ENCODE measurements at regions not wholly inside any gene's neighbourhood (a gene's known extent, or its start where the extent isn't known, plus 50 kb on each side); places are given as distances from the start of the nearest gene placed in this dataset.

GRCh38 chr9:90948156-90948555 lies 146.5 kb downstream of the SYK start:
- ChIA-PET CTCF (ENCODE audit: partially characterized antibody) (no interaction called here), POLR2A (ENCODE audit: partially characterized antibody) (no interaction called here)
- no peak overlapping the region for H3K23ac ChIP-seq (ENCODE audit: insufficient read length)
- H3K9ac ChIP-seq (replicated peaks in 1 of 4; ENCODE audit: extremely low read depth in 1 of 4, low read depth in 3 of 4, low read length in 3 of 4) = no peak overlapping the region
- H2BK120ac ChIP-seq (replicated peaks; ENCODE audit: low read depth, low read length) = no peak overlapping the region
- no peak overlapping the region for H2AFZ ChIP-seq (ENCODE audit: low read length)
- H2AK5ac ChIP-seq (ENCODE audit: low read depth, low read length) = no peak overlapping the region
- FAIRE-seq = no peak
- no peak overlapping the region for H3K18ac ChIP-seq (ENCODE audit: extremely low read depth, low read length)
- H3K36me3 ChIP-seq (ENCODE audit: control insufficient read depth in 2 of 4, insufficient read depth in 4 of 4, low read length in 3 of 4) = no peaks in the 10 kb centered on the region
- no peak overlapping the region for H3K4ac ChIP-seq (replicated peaks; ENCODE audit: insufficient read length, low read depth, low read length)
- H3K4me2 ChIP-seq (ENCODE audit: insufficient read depth in 1 of 2, low read depth in 2 of 2, low read length in 2 of 2) = no peak overlapping the region
- H4K91ac ChIP-seq (replicated peaks; ENCODE audit: insufficient read length, low read length) = no peak overlapping the region
- H4K20me1 ChIP-seq (replicated peaks in 1 of 2; ENCODE audit: control insufficient read depth in 1 of 2, insufficient read depth in 2 of 2, low read length in 2 of 2) = no peaks in the 10 kb centered on the region
- no peaks in the 10 kb centered on the region for H3K79me2 ChIP-seq (ENCODE audit: control insufficient read depth in 1 of 2, insufficient read depth in 2 of 2, low read length in 2 of 2)
- H2BK5ac ChIP-seq (ENCODE audit: low read depth, low read length) = no peak overlapping the region
- peaks cover 0 to 3% (median 0%) of the 10 kb centered on the region in 4 experiments; a peak in 1 of 7 replicates for H3K4me1 ChIP-seq (replicated peaks in 1 of 4; ENCODE audit: control insufficient read depth in 3 of 4, insufficient read depth in 4 of 4, low read length in 3 of 4)
- H3K9me3 ChIP-seq (ENCODE audit: insufficient read depth in 2 of 2, low read depth in 1 of 2, low read length in 1 of 2) = no peaks in the 10 kb centered on the region
- no peak overlapping the region for H3K4me3 ChIP-seq (ENCODE audit: extremely low read depth in 1 of 4, insufficient read depth in 2 of 4, low read depth in 3 of 4, low read length in 4 of 4)
- no peak overlapping the region for H3K56ac ChIP-seq (replicated peaks; ENCODE audit: insufficient read length, low read depth, low read length)
- no peak overlapping the region for H2BK20ac ChIP-seq (ENCODE audit: low read length)
- H3K27me3 ChIP-seq (replicated peaks in 1 of 4; ENCODE audit: control insufficient read depth in 3 of 4, extremely low read depth in 1 of 4, insufficient read depth in 3 of 4, low read length in 3 of 4) = no peaks in the 10 kb centered on the region
- H4K8ac ChIP-seq (ENCODE audit: extremely low read depth, insufficient read depth, low read length) = no peak overlapping the region
- no peak for TF ChIP-seq BRCA1 (IDR thresholded peaks at IDR 0.05; ENCODE audit: low read depth, low read length)
- no peak for TF ChIP-seq CTCF (IDR thresholded peaks at IDR 0.05; ENCODE audit: control extremely low read depth in 1 of 3, insufficient read depth in 1 of 3, low read depth in 1 of 3, low read length in 3 of 3)
- TF ChIP-seq, protein P1, sequence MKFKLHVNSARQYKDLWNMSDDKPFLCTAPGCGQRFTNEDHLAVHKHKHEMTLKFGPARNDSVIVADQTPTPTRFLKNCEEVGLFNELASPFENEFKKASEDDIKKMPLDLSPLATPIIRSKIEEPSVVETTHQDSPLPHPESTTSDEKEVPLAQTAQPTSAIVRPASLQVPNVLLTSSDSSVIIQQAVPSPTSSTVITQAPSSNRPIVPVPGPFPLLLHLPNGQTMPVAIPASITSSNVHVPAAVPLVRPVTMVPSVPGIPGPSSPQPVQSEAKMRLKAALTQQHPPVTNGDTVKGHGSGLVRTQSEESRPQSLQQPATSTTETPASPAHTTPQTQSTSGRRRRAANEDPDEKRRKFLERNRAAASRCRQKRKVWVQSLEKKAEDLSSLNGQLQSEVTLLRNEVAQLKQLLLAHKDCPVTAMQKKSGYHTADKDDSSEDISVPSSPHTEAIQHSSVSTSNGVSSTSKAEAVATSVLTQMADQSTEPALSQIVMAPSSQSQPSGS (IDR thresholded peaks at IDR 0.05; ENCODE audit: low read length) = no peak
- TF ChIP-seq, protein P2, sequence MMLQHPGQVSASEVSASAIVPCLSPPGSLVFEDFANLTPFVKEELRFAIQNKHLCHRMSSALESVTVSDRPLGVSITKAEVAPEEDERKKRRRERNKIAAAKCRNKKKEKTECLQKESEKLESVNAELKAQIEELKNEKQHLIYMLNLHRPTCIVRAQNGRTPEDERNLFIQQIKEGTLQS (IDR thresholded peaks at IDR 0.05; ENCODE audit: insufficient read depth, low read depth, low read length) = no peak
- TF ChIP-seq CHD1 (IDR thresholded peaks at IDR 0.05; ENCODE audit: low read depth, low read length) = no peak
- TF ChIP-seq CHD2 (IDR thresholded peaks at IDR 0.05; ENCODE audit: low read length) = no peak
- no peak for TF ChIP-seq SIRT6 (IDR thresholded peaks at IDR 0.05; ENCODE audit: low read length)
- TF ChIP-seq YY1 (IDR thresholded peaks at IDR 0.05; ENCODE audit: low read depth, low read length) = no peak
- no peak for TF ChIP-seq SIX5 (IDR thresholded peaks at IDR 0.05; ENCODE audit: low read depth, low read length)
- TF ChIP-seq BACH1 (IDR thresholded peaks at IDR 0.05; ENCODE audit: low read length) = no peak
- no peak for TF ChIP-seq SP4 (IDR thresholded peaks at IDR 0.05; ENCODE audit: low read length)
- H3K79me1 ChIP-seq (ENCODE audit: low read depth, low read length) = no peaks in the 10 kb centered on the region
- WGBS, 2 experiments (ENCODE audit: extremely low coverage in 1 of 2, insufficient coverage in 1 of 2, insufficient read length in 1 of 2, insufficient replicate concordance in 2 of 2, low coverage in 1 of 2, low lambda C conversion rate in 2 of 2, missing lambda C conversion rate in 1 of 2) = 74% methylated on average over 6 of the region's 6 CpGs; no CpG with 5 or more reads in 1 of the 2 experiments
- no peak overlapping the region for H2BK15ac ChIP-seq (ENCODE audit: low read length)
- no peak for DNase-seq (ENCODE audit: low read depth in 1 of 2, low spot score in 2 of 2)
- H3K14ac ChIP-seq (ENCODE audit: insufficient read length) = no peak overlapping the region
- no peak overlapping the region for H4K5ac ChIP-seq (ENCODE audit: insufficient read length, low read depth, low read length)
- H3K27ac ChIP-seq (ENCODE audit: low read depth, low read length) = no peak overlapping the region
- H2BK12ac ChIP-seq (ENCODE audit: low read depth, low read length) = no peak overlapping the region
- H3K23me2 ChIP-seq (ENCODE audit: low read depth, low read length) = no peaks in the 10 kb centered on the region
